ENCODE measurements at regions not wholly inside any gene's neighbourhood (a gene's known extent, or its start where the extent isn't known, plus 50 kb on each side); places are given as distances from the start of the nearest gene placed in this dataset.

DNA sequence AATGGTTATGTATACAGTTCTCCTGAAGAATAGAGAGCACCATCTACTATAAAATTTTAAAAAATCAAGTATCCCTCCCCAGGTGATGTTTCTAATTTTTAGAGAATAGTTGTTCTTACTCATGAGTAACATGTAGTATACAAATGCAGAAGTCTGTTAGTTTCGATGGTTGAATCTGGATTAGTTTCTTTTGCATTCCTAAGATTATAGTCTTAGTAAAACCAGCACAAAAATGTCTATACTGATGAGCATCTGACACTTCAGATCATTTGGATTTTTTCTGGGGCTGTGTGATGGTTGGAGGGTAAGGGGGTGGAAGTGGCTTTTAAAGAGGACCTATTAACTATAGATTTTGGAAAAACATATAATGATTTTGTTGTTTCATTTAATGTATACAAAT lies 167.3 kb upstream of the SGO1 start:
- TF ChIP-seq ZFP30 (CRISPR knock-in tag; IDR thresholded peaks at IDR 0.05) (no peak), BACH2 (CRISPR knock-in tag; IDR thresholded peaks at IDR 0.05; ENCODE audit: borderline replicate concordance) (no peak), ZNF565 (CRISPR knock-in tag; conservative IDR thresholded peaks at IDR 0.05; ENCODE audit: low read depth) (no peak), ZNF70 (CRISPR knock-in tag; IDR thresholded peaks at IDR 0.05) (no peak), ZC3H10 (CRISPR knock-in tag; IDR thresholded peaks at IDR 0.05) (no peak), GLIS3 (CRISPR knock-in tag; IDR thresholded peaks at IDR 0.05) (no peak), CSDC2 (CRISPR knock-in tag; IDR thresholded peaks at IDR 0.05) (no peak)
- TF ChIP-seq, protein P1, sequence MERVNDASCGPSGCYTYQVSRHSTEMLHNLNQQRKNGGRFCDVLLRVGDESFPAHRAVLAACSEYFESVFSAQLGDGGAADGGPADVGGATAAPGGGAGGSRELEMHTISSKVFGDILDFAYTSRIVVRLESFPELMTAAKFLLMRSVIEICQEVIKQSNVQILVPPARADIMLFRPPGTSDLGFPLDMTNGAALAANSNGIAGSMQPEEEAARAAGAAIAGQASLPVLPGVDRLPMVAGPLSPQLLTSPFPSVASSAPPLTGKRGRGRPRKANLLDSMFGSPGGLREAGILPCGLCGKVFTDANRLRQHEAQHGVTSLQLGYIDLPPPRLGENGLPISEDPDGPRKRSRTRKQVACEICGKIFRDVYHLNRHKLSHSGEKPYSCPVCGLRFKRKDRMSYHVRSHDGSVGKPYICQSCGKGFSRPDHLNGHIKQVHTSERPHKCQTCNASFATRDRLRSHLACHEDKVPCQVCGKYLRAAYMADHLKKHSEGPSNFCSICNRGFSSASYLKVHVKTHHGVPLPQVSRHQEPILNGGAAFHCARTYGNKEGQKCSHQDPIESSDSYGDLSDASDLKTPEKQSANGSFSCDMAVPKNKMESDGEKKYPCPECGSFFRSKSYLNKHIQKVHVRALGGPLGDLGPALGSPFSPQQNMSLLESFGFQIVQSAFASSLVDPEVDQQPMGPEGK (CRISPR knock-in tag; IDR thresholded peaks at IDR 0.05; ENCODE audit: borderline replicate concordance), result no peak
- TF ChIP-seq, protein P2, sequence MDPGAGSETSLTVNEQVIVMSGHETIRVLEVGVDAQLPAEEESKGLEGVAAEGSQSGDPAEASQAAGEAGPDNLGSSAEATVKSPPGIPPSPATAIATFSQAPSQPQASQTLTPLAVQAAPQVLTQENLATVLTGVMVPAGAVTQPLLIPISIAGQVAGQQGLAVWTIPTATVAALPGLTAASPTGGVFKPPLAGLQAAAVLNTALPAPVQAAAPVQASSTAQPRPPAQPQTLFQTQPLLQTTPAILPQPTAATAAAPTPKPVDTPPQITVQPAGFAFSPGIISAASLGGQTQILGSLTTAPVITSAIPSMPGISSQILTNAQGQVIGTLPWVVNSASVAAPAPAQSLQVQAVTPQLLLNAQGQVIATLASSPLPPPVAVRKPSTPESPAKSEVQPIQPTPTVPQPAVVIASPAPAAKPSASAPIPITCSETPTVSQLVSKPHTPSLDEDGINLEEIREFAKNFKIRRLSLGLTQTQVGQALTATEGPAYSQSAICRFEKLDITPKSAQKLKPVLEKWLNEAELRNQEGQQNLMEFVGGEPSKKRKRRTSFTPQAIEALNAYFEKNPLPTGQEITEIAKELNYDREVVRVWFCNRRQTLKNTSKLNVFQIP (CRISPR knock-in tag; IDR thresholded peaks at IDR 0.05; ENCODE audit: borderline replicate concordance, low read depth), result no peak

Measured in SK-N-SH treated with all-trans-retinoic acid at 6 μM for 48 hours (cell line).